Frontal cortex (tissue), 3 donors: ENCODE measurements at regions not wholly inside any gene's neighbourhood (a gene's known extent, or its start where the extent isn't known, plus 50 kb on each side); places are given as distances from the start of the nearest gene placed in this dataset.

ENCODE experiments used
- DNase-seq, 2 donors: peaks; one replicate each; pipeline ENCODE4 v3.0.0; 2012; ENCODE audit warnings: low spot score in 2 of 2
- FAIRE-seq: peaks from 2 replicates; lab custom pipeline; 2012; peaks lifted over from hg19 to GRCh38; lab: Jason Lieb, UNC
- donor health status: control.
- donor health status: control.
- donor health status: control.

DNA sequence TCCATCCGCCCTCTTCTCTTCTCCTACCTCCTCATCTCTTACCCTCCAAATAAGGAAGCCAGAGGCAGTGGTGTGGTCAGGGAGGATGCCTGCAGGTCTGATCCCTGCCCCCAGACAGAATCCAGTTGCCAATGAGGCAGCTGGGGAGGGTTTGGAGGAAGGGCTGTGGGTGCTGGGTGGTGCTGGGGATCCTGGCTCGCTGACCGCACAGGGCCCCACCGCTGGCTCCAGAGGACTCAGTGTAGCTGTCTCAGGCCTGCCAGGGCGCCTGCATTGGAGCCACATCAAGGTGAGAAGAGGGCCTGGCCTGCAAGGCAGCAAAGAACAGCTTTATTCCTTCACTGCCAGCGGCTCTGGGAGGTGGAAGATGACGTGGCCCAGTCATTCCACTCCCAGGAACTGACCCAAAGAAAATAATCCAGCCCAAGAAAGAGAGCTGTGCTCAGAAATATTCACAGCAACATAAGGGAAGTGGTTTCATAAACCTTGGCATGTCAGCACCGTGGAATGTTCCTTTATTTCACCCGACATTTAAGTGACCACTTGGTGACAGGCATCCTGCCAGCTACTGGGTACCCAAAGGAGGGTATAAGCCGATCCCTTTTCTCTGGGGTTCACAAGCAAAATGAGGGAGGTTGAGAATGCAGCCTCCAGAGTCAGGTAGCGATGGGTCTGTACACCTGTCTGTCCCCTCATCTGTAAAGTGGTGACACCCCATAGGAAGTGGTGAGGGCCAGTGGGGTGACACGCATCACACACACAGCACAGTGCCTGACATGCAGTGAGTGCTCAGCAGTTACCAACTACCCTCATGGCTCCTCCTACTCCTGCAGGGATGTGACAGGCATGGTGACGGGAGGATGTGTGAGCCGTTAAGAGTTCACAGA, 125.1 kb downstream of the SNX5 start:
- FAIRE-seq (no peak), DNase-seq (no peak)

DNA sequence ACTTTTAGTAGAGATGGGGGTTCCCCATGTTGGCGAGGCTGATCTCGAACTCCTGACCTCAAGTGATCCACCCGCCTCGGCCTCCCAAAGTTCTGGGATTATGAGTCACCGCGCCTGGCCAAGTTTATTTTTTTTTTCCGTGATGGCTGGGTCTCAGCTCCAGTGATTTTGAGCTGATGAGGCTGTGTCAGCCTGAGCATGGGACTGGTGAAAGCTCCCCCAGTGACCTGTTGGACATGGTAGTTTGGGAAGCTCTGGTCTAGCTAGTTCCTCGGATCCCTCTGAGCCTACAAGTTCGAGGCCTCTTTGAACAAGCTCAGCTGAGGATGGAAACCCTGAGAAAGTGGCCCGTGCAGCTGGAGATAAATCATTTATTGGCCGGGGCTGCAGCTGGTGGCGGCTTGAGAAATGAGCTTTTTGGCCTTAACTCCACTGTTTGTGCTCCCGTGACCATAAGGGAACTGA, 126.8 kb downstream of the SNX5 start:
- no peak for DNase-seq
- FAIRE-seq = no peak

DNA sequence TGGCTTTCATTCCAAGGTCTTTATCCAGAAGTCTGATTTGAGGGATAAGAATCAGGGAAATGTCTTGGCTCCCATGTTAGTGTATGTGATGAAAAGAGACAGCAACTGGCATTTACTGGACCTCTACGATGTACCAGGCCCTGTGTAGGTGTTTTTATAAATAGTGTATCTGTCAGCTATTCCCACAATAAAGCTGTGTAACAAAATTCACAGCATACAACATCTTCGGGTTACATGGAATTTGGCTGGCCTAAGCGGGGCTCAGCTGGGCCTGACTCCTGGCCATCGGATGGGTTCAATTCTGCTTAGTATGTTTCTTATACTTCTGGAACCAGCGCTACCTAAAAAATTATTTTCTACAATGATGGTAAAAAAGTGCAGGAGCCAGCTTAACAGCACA, 128.2 kb downstream of the SNX5 start:
- FAIRE-seq = no peak
- DNase-seq = no peak

DNA sequence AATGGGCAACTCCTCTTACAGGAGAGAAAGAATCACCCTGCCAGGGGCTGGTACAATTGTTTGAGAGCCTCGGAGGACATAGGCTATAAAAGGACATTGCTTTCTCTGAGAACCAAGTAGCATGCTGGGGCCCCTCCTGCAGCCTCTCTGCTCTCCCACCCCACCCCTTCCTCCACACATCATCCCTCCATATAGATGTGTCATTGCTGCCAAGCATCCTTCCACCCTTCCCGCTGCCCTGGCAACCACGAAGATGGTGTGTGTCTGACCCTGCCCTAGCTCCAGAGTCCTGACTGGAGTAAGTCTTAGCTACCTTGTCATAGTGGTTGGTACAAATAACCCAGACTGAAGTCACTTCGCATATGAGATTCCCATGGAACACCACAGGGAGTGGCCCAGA, 129.7 kb downstream of the SNX5 start:
- no peak for DNase-seq
- FAIRE-seq = no peak

DNA sequence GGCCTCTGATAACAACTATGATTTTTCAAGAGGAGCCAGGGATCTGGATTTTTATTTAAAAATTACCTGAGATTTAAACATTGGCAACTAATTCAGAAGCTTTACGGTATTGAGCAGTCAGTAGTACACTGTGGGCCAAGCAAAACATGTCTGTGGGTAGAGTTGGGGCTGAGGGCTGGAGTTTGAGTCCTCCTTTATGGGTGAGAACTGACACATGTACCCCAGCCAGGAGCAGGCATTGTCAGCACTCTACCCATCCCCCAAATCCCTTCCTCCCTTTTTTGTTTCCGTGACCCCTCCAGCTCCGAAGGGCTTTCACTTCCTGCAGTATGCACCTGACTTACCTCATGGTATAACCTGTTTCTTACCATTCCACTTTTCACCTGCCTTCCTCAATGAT, 131.4 kb downstream of the SNX5 start:
- FAIRE-seq = no peak
- DNase-seq = no peak

DNA sequence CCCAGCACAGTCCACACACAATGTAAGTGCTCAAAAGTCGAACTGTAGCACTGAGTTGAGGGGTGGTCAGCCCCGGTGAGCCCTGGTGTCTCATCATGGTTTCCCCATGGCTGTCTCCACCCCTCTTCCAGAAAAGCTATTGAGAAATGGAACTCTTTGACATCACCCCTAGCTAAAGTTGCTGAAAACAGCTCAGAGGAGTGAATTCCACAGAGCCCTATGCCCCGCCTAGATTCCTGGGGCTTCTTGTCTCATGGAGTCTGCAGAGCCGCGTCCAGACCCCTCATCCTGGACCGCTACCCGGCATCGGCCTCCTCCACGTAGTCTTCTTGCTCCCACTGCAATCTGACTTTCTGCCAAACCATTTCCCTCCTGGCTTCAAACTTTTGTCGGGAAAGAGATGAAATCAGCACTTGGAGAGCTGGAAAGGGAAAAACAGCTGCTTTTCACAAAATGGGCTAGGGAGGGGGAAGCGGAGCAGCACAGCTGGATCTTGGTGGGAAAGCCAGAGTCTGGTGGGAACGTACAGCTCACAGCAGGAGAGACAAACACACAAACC, 132.2 kb downstream of the SNX5 start:
- FAIRE-seq (no peak), DNase-seq (no peak)

DNA sequence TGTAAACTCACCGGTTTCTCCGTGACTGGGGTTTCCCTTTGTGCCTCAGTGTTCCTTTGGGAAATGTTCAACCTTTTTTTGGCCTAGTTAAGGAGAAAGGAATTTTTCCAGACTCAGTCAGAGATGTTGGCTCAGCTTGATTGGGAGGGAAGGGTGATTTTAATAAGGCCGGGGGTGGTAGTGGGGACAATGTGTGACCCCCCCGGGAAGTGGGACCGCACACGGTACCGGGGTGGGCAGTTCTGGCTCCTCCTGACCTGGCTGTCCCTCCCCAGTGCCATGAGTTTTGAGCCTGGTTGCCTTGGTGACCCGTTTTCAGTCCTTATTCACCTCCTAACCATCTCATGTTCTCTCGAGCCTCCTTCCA, 132.7 kb downstream of the SNX5 start:
- DNase-seq = no peak
- FAIRE-seq = no peak

DNA sequence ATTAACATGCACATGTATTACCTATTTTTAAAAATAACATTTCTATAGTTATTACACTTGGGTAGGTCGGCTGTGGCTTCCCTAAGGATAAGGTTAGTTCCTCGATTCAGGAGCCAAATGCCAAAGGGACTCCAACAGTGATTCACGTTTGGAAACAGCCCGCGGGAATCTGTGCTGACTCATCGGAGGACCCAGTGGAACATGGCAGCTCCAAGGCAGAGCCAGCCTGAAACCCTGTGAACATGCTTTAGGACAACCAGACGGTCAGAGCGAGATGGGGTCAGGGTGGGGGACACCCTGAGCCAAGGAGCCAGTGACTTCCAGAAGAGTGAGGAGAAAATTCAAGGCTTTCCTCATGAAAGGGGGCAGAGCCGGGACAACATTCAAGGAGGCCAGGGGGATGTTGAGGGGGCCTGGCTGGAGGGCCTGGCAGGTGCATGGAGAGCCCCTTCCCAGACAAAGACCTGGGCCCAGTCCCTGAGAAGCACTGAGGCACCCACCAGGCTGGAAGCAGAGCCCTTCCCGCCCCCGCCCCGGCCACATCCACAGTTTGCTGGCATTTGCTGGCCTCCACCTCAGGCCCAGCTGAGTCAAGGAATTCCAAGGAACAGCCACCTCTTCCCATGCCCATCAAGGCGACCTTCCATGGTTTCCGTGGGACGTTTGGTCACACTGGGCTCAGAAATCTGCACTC, 133.2 kb downstream of the SNX5 start:
- FAIRE-seq (no peak), DNase-seq (no peak)

DNA sequence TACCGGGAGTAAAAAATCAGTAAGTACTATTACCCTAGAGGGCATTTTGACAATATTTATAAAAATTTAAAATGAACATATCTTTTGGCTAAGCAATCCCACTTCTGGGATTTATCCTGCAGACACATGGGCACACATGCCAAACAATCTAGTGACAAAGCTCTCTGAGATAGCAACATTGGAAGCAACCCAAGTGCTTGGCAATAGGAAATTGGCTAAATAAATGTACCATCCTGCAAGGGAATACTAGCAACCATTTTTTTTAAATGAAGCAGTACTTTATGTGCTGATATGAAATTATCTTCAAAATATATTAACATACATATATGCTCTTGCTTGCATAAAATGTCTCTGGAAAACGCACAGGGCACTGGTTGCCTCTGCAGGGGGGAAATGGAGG, 133.8 kb downstream of the SNX5 start:
- FAIRE-seq (no peak), DNase-seq (no peak)

DNA sequence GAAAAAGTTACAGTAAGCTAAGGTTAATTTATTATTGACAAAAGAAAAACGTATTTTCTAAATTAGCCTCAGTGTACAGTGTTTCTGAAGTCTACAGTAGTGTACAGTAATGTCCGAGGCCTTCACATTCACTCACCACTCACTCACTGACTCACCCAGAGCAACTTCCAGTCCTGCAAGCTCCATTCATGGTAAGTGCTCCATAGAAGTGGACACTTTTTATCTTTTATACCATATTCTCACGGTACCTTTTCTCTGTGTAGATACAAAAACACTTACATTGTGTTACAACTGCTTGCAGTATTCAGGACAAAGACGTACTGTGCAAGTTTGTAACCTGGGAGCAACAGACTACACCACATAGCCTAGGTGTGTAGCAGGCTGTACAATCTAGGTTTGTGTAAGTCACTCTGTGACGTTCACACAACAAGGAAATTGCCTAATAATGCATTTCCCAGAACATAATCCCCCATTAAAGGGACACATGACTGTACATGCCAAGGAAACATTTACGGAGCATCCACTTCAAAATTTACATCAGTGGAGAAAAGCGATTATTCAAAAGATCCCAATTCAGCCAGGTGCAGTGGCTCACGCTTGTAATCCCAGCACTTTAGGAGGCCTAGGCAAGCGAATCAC, 133.4 kb downstream of the BANF2 start:
- DNase-seq (no peak), FAIRE-seq (no peak)

DNA sequence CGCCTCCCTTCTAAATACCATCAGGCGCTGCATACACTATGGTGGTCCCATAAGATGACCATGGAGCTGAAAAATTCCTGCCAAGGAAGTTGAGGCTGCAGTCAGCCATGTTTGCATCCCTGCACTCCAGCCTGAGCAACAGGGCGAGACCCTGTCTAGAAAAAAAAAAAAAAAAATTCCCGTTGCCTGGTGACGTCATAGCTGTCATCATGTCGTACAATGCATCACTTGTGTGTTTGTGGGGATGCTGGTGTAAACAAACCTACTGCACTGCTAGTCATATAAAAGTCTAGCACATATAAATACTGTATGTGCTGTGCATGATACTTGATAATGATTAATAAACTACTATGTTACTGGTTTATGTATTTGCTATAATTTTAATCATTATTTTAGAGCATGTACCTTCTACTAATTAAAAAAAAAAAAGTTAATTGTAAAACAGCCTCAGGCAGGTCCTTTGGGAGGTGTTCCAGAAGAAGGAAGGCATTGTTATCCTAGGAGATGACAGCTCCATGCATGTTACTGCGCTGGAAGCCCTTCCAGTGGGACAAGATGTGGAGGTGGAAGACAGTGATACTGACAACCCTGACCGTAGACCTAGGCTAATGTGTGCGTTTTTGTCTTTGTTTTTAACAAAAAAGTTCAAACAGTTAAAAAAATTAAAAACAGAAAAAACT, 132.6 kb downstream of the BANF2 start:
- DNase-seq = no peak

DNA sequence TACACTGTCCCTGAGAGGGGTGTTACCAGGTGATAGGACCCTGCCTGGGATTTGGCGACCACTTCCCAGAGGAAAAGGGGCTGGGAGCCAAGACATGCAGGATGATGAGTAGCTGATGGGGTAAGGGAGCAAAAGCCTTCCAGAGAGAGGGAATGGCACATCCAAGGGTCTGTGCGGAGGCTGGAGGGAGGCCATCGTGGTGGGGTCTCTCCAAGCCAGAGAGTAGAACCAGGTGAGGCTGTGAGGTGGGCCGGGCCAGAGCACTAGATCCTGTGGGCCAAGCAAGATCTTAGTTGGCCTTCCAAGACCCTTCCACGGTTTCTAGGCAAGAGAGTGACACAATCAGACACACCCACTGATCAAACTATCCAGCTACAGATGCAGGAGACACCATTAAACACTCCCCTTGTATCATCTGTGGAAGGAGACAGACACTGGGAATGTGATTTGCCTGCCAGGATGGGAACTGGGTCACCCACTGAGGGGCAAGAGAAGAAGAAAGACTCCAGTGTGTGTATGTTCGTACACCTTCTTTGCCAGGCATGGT, 128.9 kb downstream of the BANF2 start:
- FAIRE-seq (no peak), DNase-seq (no peak)

More for the DNA sequence above, 132.6 kb downstream of the BANF2 start:
- FAIRE-seq = no peak

DNA sequence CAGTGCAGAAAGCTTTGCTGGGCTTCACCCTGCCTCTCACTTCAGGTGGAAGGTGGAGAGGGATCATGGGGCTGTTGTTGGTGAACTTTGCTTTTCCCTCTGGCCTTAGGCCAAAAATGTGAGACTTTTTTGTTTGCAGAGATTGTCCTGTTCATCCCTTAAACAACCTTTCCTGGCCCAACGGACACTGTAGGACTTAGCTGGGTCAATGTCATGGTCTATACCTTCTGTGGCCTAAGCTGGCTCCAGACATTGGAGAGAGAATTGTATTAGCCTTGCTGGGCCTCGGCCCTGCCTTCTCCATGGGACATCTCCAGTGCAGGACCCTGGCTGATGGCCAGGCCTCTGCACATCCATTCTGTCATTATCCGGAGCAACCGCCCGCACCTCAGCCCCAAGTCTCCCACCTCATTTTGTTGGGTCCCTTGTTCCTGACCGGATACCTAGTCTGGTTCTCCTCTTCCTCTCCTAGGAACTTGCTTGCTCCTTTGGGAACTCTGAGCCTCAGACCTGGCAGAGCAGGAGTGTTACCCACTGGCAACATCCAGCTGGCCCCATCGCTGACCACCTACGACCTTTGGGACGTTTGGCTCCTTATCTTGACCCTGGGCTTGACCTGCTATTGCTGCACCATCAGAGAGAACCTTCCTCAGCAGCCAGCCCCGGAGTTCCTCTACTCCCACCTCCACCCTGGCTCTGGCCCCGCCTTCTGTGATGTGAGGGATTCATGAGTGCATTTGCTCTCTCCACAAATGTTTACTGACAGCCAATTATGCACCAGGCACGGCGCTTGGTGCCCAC, 128.2 kb downstream of the BANF2 start:
- FAIRE-seq = no peak

DNA sequence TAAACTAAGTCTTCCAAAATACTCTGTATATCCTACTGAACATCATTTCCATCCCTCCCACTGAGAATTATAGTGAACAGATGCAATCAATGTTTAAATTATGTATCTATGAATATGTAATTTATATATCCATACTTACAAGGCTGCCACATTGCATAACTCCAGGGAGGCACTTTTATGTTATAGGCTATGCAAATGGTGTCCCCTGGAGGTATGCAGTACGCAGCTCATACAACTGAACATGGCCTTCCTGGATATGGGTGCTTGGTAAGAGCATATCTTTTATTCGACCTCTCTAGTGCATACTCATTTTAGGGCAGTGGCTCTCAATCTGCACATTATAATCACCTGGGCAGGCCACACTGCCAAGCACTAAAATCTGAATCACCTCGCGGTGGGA, 127.3 kb downstream of the BANF2 start:
- no peak for FAIRE-seq
- DNase-seq = no peak

More for the DNA sequence above, 128.2 kb downstream of the BANF2 start:
- no peak for DNase-seq

DNA sequence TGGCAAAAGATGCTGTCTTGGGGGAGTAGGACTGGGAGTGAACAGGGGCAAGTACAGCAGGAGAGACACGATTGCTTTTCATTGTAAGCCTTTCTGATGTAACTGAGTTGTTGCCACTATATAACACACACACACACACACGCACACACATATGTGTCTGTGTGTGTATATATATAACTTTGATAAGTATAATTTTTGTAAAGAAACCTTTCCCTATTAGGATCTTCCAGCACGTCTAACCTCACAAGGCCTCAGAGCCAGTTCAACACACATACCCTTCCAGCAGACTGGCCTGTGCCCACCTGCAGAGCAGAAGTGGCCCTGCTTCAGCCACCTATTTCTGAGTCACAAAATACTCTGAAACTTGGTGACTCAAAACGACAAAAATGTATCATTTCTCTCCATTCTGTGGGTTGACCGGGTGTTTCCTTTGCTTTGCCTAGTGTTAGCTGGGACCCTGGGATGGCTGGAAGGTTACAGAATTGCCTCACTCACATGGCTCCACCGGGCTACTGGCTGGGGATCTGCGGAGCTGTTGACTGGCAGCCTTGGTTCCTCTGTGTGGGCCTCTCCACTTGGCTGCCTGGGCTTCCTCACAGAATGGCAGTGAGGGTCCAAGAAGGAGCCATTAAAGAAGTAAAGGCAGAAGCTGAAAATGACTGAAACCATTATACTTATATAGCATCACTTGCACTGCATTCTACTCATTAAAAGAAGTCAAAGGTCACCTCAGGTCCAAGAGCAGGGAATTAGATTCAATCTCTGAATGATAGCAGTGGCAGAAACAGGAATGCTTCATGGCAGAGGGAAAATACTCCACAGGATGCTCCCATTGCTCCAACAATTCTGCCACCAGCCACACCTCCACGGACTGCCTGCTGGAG, 126.4 kb downstream of the BANF2 start:
- no peak for FAIRE-seq
- DNase-seq = no peak

DNA sequence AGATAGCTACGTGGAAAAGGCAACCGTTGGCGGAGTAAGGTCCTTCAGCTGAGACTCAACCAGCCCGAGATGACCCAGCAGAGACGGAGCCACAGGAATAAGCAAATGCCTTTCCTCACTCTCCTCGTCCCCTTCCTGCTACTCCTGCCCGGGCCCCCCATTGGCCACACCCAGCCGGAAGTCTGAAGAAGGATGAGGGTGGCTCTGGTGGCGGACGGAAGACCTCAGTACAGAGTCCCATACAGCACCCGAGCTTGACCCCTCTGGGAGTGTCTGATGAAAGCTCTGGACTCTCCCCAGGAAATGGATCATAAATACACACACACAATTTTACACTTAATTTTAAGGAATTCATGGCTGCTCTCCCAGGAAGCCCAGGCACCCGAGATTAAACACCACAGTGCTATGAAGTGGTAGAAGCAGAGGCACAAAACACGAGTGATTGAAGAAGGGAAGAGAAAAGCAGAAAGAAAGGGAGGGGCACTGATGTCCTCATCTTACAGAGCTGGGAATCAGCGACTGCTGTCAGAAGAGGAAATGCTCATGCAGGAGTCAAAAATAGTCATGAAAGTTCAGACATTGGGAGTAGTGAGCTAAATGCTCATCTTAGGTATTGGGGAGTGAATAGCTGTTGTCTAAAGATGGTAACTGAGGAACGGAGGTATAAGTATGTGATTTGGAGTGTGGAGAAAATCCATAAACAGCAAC, 125.6 kb downstream of the BANF2 start:
- DNase-seq = no peak
- FAIRE-seq = no peak

DNA sequence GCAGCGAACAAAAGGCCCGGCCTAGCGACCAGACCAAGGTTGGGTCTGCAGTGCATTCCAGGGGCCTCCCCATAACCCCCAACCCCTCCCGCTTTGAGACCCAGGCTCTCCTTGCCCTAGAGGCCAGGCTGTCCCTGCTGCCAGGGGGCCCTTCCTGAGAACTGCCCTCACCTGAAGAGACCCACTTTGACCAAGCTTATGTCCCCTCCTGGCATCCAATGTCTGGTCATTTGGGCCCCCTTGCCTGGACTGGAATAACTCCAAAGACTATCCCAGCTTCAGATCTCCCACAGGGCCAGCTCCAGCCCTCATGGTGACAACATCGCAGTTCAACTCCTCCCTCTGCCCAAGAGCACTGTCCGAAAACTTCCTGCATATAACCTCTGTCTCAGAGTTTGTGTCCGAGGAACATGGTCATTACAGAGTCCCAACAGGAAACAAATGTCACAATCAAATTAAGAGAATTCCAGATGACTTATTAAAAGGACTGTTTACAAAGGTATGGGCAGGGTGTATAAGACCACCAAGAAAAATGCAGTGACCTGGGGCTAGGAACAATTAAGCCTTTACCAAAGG, 125.0 kb downstream of the BANF2 start:
- FAIRE-seq = no peak

More for the DNA sequence above, 125.0 kb downstream of the BANF2 start:
- DNase-seq = no peak
